Liver (tissue), 8 donors: ENCODE measurements at regions not wholly inside any gene's neighbourhood (a gene's known extent, or its start where the extent isn't known, plus 50 kb on each side); places are given as distances from the start of the nearest gene placed in this dataset.

Experiments
- DNase-seq: peaks from one replicate; pipeline ENCODE4 v3.0.0-alpha.2; 2017; ENCODE audit warnings: low spot score
- H3K27ac ChIP-seq, 2 donors: one replicate each; pipeline ENCODE4 v1.7.0; 2013; ENCODE audit warnings: inconsistent platforms in 2 of 2, low read length in 2 of 2, control low read depth in 1 of 2, low read depth in 1 of 2, mild to moderate bottlenecking in 1 of 2
- H3K27me3 ChIP-seq, 4 donors: one replicate each; pipeline versions ENCODE4 v1.6.1 to v1.7.0; 2013; ENCODE audit warnings: low read length in 3 of 4, inconsistent platforms in 1 of 4, mild to moderate bottlenecking in 1 of 4, moderate library complexity in 1 of 4; ENCODE audit not compliant: control insufficient read depth in 4 of 4, insufficient read depth in 4 of 4
- H3K36me3 ChIP-seq, 4 donors: one replicate each; pipeline versions ENCODE4 v1.6.1 to v1.7.0; 2013; ENCODE audit warnings: low read length in 3 of 4, mild to moderate bottlenecking in 3 of 4, low read depth in 1 of 4, moderate library complexity in 1 of 4; ENCODE audit not compliant: control insufficient read depth in 4 of 4, insufficient read depth in 3 of 4
- H3K4me1 ChIP-seq, 4 donors: one replicate each; pipeline versions ENCODE4 v1.6.1 to v1.7.0; 2013; ENCODE audit warnings: low read length in 3 of 4, mild to moderate bottlenecking in 3 of 4, moderate library complexity in 1 of 4; ENCODE audit not compliant: control insufficient read depth in 4 of 4, insufficient read depth in 4 of 4
- H3K4me3 ChIP-seq, 3 donors: one replicate each; pipeline versions ENCODE4 v1.6.1 to v1.7.0; 2013; ENCODE audit warnings: low read length in 3 of 3, control low read depth in 1 of 3, low read depth in 1 of 3, mild to moderate bottlenecking in 1 of 3
- H3K9ac ChIP-seq, 2 donors: one replicate each; pipeline ENCODE4 v1.7.0; 2013; ENCODE audit warnings: low read length in 2 of 2, mild to moderate bottlenecking in 2 of 2, moderate library complexity in 2 of 2, control low read depth in 1 of 2, low read depth in 1 of 2
- H3K9me3 ChIP-seq, 4 donors: one replicate each; pipeline versions ENCODE4 v1.6.1 to v1.7.0; 2013; ENCODE audit warnings: low read length in 3 of 4; ENCODE audit not compliant: control insufficient read depth in 4 of 4
- EGR1 ChIP-seq, 2 donors: IDR thresholded peaks; 2 replicates each; pipeline ENCODE4 v1.6.1; 2016 to 2018; ENCODE audit warnings: antibody characterized with exemption in 2 of 2, low read depth in 2 of 2
- FOXA1 ChIP-seq: IDR thresholded peaks from 2 replicates; pipeline ENCODE4 v1.6.1; 2016; ENCODE audit warnings: antibody characterized with exemption
- FOXA2 ChIP-seq: IDR thresholded peaks from 2 replicates; pipeline ENCODE4 v1.6.1; 2016; ENCODE audit warnings: antibody characterized with exemption
- HNF4A ChIP-seq, 2 donors: conservative IDR thresholded peaks; 2 replicates each; pipeline ENCODE4 v1.6.1; 2016; ENCODE audit warnings: antibody characterized with exemption in 2 of 2, mild to moderate bottlenecking in 2 of 2
- HNF4G ChIP-seq: IDR thresholded peaks from 2 replicates; pipeline ENCODE4 v1.6.1; 2016; ENCODE audit warnings: antibody characterized with exemption
- JUND ChIP-seq, 2 donors: IDR thresholded peaks; 2 replicates each; pipeline ENCODE4 v1.6.1; 2016; ENCODE audit warnings: antibody characterized with exemption in 2 of 2
- NR2F2 ChIP-seq: IDR thresholded peaks from 2 replicates; pipeline ENCODE4 v1.6.1; 2016; ENCODE audit warnings: antibody characterized with exemption
- RAD21 ChIP-seq, 2 donors: IDR thresholded peaks; 2 replicates each; pipeline ENCODE4 v1.6.1; 2016; ENCODE audit warnings: antibody characterized with exemption in 2 of 2, mild to moderate bottlenecking in 2 of 2
- RXRA ChIP-seq, 2 donors: IDR thresholded peaks; 2 replicates each; pipeline ENCODE4 v1.6.1; 2017 to 2018; ENCODE audit warnings: antibody characterized with exemption in 2 of 2, mild to moderate bottlenecking in 1 of 2
- SP1 ChIP-seq: IDR thresholded peaks from 2 replicates; pipeline ENCODE4 v1.6.1; 2018; ENCODE audit warnings: antibody characterized with exemption, mild to moderate bottlenecking
- TAF1 ChIP-seq: conservative IDR thresholded peaks from 2 replicates; pipeline ENCODE4 v1.6.1; 2016; ENCODE audit warnings: antibody characterized with exemption, mild to moderate bottlenecking
- YY1 ChIP-seq: IDR thresholded peaks from 2 replicates; pipeline ENCODE4 v1.6.1; 2016; ENCODE audit warnings: antibody characterized with exemption, mild to moderate bottlenecking
- WGBS: extraction: QIAGEN DNeasy Blood & Tissue Kit; methylation state at CpG from one replicate; pipeline ENCODE4 v1.1.7; 2013; 5-methylcytosine and 5-hydroxymethylcytosine counted together
- TF ChIP-seq, protein P1 (sequence below): fragments of 150-350 bp; IDR thresholded peaks from 2 replicates; pipeline ENCODE4 v1.5.1; 2017; ENCODE audit warnings: improper control_type of control experiment, low read depth, low read length; ENCODE audit not compliant: missing input control
- TF ChIP-seq, protein P2 (sequence below): IDR thresholded peaks from 2 replicates; pipeline ENCODE4 v1.6.1; 2016; ENCODE audit warnings: antibody characterized with exemption
- TF ChIP-seq, protein P3 (sequence below): IDR thresholded peaks from 2 replicates; pipeline ENCODE4 v1.6.1; 2016; ENCODE audit warnings: antibody characterized with exemption
- TF ChIP-seq, protein P4 (sequence below): IDR thresholded peaks from 2 replicates; pipeline ENCODE4 v1.6.1; 2016; ENCODE audit warnings: antibody characterized with exemption, mild to moderate bottlenecking
- donor health status: healthy.
- donor health status: healthy.
- donor health status: healthy.
- donor health status: healthy.
- donor health status: healthy.

GRCh38 chr2:205913668-205914067, 172.3 kb downstream of the INO80D start:
- no peaks in the 10 kb centered on the region for H3K9me3 ChIP-seq
- no peak for TF ChIP-seq YY1
- no peak for TF ChIP-seq FOXA2
- TF ChIP-seq FOXA1, result no peak
- no peak for TF ChIP-seq HNF4G
- TF ChIP-seq JUND (IDR thresholded peaks at IDR 0.05), result no peak
- TF ChIP-seq NR2F2, result no peak
- no peak for TF ChIP-seq RXRA (IDR thresholded peaks at IDR 0.05)
- TF ChIP-seq HNF4A (conservative IDR thresholded peaks at IDR 0.05), result no peak
- TF ChIP-seq SP1, result no peak
- TF ChIP-seq, protein P1, sequence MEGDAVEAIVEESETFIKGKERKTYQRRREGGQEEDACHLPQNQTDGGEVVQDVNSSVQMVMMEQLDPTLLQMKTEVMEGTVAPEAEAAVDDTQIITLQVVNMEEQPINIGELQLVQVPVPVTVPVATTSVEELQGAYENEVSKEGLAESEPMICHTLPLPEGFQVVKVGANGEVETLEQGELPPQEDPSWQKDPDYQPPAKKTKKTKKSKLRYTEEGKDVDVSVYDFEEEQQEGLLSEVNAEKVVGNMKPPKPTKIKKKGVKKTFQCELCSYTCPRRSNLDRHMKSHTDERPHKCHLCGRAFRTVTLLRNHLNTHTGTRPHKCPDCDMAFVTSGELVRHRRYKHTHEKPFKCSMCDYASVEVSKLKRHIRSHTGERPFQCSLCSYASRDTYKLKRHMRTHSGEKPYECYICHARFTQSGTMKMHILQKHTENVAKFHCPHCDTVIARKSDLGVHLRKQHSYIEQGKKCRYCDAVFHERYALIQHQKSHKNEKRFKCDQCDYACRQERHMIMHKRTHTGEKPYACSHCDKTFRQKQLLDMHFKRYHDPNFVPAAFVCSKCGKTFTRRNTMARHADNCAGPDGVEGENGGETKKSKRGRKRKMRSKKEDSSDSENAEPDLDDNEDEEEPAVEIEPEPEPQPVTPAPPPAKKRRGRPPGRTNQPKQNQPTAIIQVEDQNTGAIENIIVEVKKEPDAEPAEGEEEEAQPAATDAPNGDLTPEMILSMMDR, result no peak
- 34% methylated on average over 1 of the region's 1 CpG for WGBS
- DNase-seq, result no peak
- no peak overlapping the region for H3K4me3 ChIP-seq
- H3K9ac ChIP-seq, result no peak overlapping the region
- H3K36me3 ChIP-seq, result no peaks in the 10 kb centered on the region
- no peaks in the 10 kb centered on the region for H3K4me1 ChIP-seq
- no peak overlapping the region for H3K27ac ChIP-seq
- no peaks in the 10 kb centered on the region for H3K27me3 ChIP-seq

DNA sequence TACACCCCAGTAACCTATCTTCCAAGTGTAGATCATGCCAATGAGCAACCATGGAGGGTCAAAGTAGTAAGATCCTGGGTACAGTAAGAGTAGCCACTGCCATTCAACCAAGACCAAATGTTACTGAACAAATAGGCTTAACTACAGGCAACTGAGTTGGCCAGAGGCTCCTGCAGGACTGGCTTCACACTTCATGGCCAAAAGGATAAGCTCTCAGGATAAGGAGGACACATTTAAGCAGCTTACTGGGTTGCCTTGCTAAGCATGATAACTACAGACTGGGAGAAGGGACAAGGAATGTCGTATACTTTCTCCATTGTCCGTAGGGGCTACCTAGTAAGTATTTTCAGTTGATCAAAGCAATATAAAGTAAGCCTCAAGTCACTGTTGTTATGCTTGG, 174.7 kb downstream of the INO80D start:
- Histone ChIP-seq H3K4me1 (no peaks in the 10 kb centered on the region), H3K36me3 (no peaks in the 10 kb centered on the region), H3K27ac (no peak overlapping the region), H3K27me3 (no peaks in the 10 kb centered on the region), H3K9ac (no peak overlapping the region), H3K9me3 (no peaks in the 10 kb centered on the region), H3K4me3 (no peak overlapping the region)
- DNase-seq, result no peak
- no peak for TF ChIP-seq RAD21 (IDR thresholded peaks at IDR 0.05)
- TF ChIP-seq, protein P2, sequence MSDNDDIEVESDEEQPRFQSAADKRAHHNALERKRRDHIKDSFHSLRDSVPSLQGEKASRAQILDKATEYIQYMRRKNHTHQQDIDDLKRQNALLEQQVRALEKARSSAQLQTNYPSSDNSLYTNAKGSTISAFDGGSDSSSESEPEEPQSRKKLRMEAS, result no peak
- TF ChIP-seq, protein P3, sequence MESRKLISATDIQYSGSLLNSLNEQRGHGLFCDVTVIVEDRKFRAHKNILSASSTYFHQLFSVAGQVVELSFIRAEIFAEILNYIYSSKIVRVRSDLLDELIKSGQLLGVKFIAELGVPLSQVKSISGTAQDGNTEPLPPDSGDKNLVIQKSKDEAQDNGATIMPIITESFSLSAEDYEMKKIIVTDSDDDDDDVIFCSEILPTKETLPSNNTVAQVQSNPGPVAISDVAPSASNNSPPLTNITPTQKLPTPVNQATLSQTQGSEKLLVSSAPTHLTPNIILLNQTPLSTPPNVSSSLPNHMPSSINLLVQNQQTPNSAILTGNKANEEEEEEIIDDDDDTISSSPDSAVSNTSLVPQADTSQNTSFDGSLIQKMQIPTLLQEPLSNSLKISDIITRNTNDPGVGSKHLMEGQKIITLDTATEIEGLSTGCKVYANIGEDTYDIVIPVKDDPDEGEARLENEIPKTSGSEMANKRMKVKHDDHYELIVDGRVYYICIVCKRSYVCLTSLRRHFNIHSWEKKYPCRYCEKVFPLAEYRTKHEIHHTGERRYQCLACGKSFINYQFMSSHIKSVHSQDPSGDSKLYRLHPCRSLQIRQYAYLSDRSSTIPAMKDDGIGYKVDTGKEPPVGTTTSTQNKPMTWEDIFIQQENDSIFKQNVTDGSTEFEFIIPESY, result no peak
- no peak for TF ChIP-seq YY1
- TF ChIP-seq RXRA (IDR thresholded peaks at IDR 0.05), result no peak
- no peak for TF ChIP-seq HNF4G
- TF ChIP-seq, protein P4, sequence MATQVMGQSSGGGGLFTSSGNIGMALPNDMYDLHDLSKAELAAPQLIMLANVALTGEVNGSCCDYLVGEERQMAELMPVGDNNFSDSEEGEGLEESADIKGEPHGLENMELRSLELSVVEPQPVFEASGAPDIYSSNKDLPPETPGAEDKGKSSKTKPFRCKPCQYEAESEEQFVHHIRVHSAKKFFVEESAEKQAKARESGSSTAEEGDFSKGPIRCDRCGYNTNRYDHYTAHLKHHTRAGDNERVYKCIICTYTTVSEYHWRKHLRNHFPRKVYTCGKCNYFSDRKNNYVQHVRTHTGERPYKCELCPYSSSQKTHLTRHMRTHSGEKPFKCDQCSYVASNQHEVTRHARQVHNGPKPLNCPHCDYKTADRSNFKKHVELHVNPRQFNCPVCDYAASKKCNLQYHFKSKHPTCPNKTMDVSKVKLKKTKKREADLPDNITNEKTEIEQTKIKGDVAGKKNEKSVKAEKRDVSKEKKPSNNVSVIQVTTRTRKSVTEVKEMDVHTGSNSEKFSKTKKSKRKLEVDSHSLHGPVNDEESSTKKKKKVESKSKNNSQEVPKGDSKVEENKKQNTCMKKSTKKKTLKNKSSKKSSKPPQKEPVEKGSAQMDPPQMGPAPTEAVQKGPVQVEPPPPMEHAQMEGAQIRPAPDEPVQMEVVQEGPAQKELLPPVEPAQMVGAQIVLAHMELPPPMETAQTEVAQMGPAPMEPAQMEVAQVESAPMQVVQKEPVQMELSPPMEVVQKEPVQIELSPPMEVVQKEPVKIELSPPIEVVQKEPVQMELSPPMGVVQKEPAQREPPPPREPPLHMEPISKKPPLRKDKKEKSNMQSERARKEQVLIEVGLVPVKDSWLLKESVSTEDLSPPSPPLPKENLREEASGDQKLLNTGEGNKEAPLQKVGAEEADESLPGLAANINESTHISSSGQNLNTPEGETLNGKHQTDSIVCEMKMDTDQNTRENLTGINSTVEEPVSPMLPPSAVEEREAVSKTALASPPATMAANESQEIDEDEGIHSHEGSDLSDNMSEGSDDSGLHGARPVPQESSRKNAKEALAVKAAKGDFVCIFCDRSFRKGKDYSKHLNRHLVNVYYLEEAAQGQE, result no peak
- TF ChIP-seq TAF1, result no peak
- no peak for TF ChIP-seq EGR1 (IDR thresholded peaks at IDR 0.05; ENCODE audit: low read depth in 2 of 2)
- TF ChIP-seq FOXA2, result no peak
- no peak for TF ChIP-seq NR2F2
- no peak for TF ChIP-seq HNF4A (conservative IDR thresholded peaks at IDR 0.05)
- WGBS, result 89% methylated on average over 2 of the region's 2 CpGs
